Vagina (tissue), 1 donor: ENCODE measurements at regions not wholly inside any gene's neighbourhood (a gene's known extent, or its start where the extent isn't known, plus 50 kb on each side); places are given as distances from the start of the nearest gene placed in this dataset. TPM values are rescaled to one million over a fixed set of nuclear protein-coding genes. Genes with fewer than 3 reads are reported as not detected.

ENCODE experiments used
- small RNA-seq: library from RNA; depleted of rRNA; stranded (forward); fragments of <200 nt; gene quantifications from one replicate; pipeline ENCODE3, GENCODE V24; 2016

Small RNA genes in the stretch of these regions (small RNA-seq; reads per million reads assigned to genes)
- gene RNU6-417P, result not detected
